ENCODE measurements at regions not wholly inside any gene's neighbourhood (a gene's known extent, or its start where the extent isn't known, plus 50 kb on each side); places are given as distances from the start of the nearest gene placed in this dataset.

- no peak for TF ChIP-seq YY1 (IDR thresholded peaks at IDR 0.05; ENCODE audit: insufficient read depth, insufficient read length)
- no peak for TF ChIP-seq ZNF274 (IDR thresholded peaks at IDR 0.05; ENCODE audit: low read depth, low read length)
- no peak for TF ChIP-seq SUZ12 (IDR thresholded peaks at IDR 0.05; ENCODE audit: extremely low read depth, insufficient read depth, insufficient read length)
Measured at GRCh38 chr3:137867611-137868010, 103.5 kb downstream of the SOX14 start.

Data from NT2/D1 (cell line).